Sigmoid colon (tissue), 6 donors: ENCODE measurements at regions not wholly inside any gene's neighbourhood (a gene's known extent, or its start where the extent isn't known, plus 50 kb on each side); places are given as distances from the start of the nearest gene placed in this dataset.

Experiments
- DNase-seq: peaks from one replicate; pipeline ENCODE4 v3.0.0-alpha.2; 2019
- H3K27ac ChIP-seq, 4 donors: fragments of 200-600 bp; sonication (generic); one replicate each; pipeline ENCODE4 v1.5.1; 2016 to 2019; ENCODE audit warnings: mild to moderate bottlenecking in 1 of 4
- H3K27me3 ChIP-seq, 3 donors: fragments of 200-600 bp; sonication (generic); one replicate each; pipeline ENCODE4 v1.5.1; 2019; ENCODE audit warnings: mild to moderate bottlenecking in 1 of 3
- H3K36me3 ChIP-seq, 4 donors: fragments of 200-600 bp; sonication (generic); one replicate each; pipeline ENCODE4 v1.5.1; 2016 to 2019
- H3K4me1 ChIP-seq, 4 donors: fragments of 200-600 bp; sonication (generic); one replicate each; pipeline ENCODE4 v1.5.1; 2017 to 2019
- H3K4me3 ChIP-seq, 4 donors: fragments of 200-600 bp; sonication (generic); one replicate each; pipeline ENCODE4 v1.5.1; 2017 to 2019; ENCODE audit warnings: mild to moderate bottlenecking in 2 of 4, moderate library complexity in 1 of 4
- H3K9me3 ChIP-seq, 4 donors: fragments of 200-600 bp in 3 of 4; sonication (generic) in 3 of 4; one replicate each; pipeline versions ENCODE4 v1.5.1 to v1.6.1; 2013 to 2019
- EP300 ChIP-seq, 4 donors: sonication (generic); formaldehyde crosslinking; IDR thresholded peaks; one replicate each; pipeline ENCODE4 v1.6.1; 2017; ENCODE audit warnings: antibody characterized with exemption in 4 of 4
- POLR2A ChIP-seq, 2 donors: fragments of 450-650 bp; IDR thresholded peaks; one replicate each; pipeline ENCODE4 v1.6.1; 2016; ENCODE audit warnings: antibody characterized with exemption in 2 of 2, mild to moderate bottlenecking in 2 of 2, moderate library complexity in 2 of 2
- POLR2AphosphoS5 ChIP-seq, 4 donors: sonication (generic); formaldehyde crosslinking; IDR thresholded peaks; one replicate each; pipeline ENCODE4 v1.6.1; 2017; ENCODE audit warnings: antibody characterized with exemption in 4 of 4
- WGBS, 2 donors: extraction: QIAGEN DNeasy Blood & Tissue Kit; methylation state at CpG; one replicate each; pipeline ENCODE4 v1.1.7; 2013; 5-methylcytosine and 5-hydroxymethylcytosine counted together
- intact Hi-C: fragments of 100-400 bp; cut with DNase I; formaldehyde crosslinking; loops from one replicate; pipeline ENCODE4 v1.15.1; 2023
- TF ChIP-seq, protein P1 (sequence below), 4 experiments: fragments of 450-650 bp in 3 of 4; fragments of 200-600 bp in 1 of 4; IDR thresholded peaks; one replicate each; pipeline ENCODE4 v1.5.1; 2016 to 2019; ENCODE audit warnings: antibody characterized with exemption in 4 of 4, mild to moderate bottlenecking in 3 of 4, moderate library complexity in 2 of 4
- donor health status: healthy with polysubstance abuse.
- donor health status: healthy.

DNA sequence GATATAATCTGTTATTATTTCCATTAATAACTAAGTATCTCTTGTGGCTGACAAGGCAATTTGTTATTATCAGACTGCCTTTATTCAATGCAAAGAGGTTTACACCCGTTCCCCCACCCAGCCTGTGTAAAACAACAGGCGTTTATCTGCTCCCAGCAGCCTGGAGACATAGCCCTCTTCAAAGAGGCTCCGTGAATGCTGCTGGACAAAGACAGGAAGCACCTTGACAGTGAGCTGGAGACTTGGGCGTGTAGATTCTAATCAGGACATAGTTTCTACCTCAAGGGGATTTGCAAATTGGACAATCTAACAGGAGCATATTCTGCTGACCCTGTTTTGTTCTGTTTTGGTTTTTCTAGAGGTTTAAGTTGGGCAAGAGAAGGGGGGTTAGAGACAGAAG is 733.0 kb upstream of the KIRREL3 start:
- Histone ChIP-seq H3K4me3 (no peak overlapping the region), H3K9me3 (no peaks in the 10 kb centered on the region), H3K27ac (no peak overlapping the region), H3K36me3 (no peaks in the 10 kb centered on the region), H3K4me1 (no peaks in the 10 kb centered on the region), H3K27me3 (no peaks in the 10 kb centered on the region)
- no peak for DNase-seq
- intact Hi-C loops: no loop called here
- 19 to 49% methylated on average over 4 of the region's 4 CpGs for WGBS, 2 donors
- TF ChIP-seq POLR2AphosphoS5 (IDR thresholded peaks at IDR 0.05) (peak in 1 of 4 donors; percentile 14), EP300 (IDR thresholded peaks at IDR 0.05) (no peak)
- TF ChIP-seq, protein P1, sequence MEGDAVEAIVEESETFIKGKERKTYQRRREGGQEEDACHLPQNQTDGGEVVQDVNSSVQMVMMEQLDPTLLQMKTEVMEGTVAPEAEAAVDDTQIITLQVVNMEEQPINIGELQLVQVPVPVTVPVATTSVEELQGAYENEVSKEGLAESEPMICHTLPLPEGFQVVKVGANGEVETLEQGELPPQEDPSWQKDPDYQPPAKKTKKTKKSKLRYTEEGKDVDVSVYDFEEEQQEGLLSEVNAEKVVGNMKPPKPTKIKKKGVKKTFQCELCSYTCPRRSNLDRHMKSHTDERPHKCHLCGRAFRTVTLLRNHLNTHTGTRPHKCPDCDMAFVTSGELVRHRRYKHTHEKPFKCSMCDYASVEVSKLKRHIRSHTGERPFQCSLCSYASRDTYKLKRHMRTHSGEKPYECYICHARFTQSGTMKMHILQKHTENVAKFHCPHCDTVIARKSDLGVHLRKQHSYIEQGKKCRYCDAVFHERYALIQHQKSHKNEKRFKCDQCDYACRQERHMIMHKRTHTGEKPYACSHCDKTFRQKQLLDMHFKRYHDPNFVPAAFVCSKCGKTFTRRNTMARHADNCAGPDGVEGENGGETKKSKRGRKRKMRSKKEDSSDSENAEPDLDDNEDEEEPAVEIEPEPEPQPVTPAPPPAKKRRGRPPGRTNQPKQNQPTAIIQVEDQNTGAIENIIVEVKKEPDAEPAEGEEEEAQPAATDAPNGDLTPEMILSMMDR (IDR thresholded peaks at IDR 0.05): no peak

- DNase-seq: no peak
- no peak overlapping the region for H3K4me3 ChIP-seq
- no peaks in the 10 kb centered on the region for H3K36me3 ChIP-seq
- H3K27ac ChIP-seq: no peak overlapping the region
- WGBS, 2 donors: 4 to 53% methylated on average over 1 of the region's 1 CpG
- no peaks in the 10 kb centered on the region for H3K4me1 ChIP-seq
- intact Hi-C loops: no loop called here
- no peak for TF ChIP-seq POLR2AphosphoS5 (IDR thresholded peaks at IDR 0.05)
- no peak for TF ChIP-seq POLR2A (IDR thresholded peaks at IDR 0.05)
- TF ChIP-seq, protein P1 (IDR thresholded peaks at IDR 0.05): no peak
- no peak for TF ChIP-seq EP300 (IDR thresholded peaks at IDR 0.05)
- H3K27me3 ChIP-seq: no peaks in the 10 kb centered on the region
- no peaks in the 10 kb centered on the region for H3K9me3 ChIP-seq
These were observed 725.8 kb upstream of the KIRREL3 start for GRCh38 chr11:127726367-127726766.

DNA sequence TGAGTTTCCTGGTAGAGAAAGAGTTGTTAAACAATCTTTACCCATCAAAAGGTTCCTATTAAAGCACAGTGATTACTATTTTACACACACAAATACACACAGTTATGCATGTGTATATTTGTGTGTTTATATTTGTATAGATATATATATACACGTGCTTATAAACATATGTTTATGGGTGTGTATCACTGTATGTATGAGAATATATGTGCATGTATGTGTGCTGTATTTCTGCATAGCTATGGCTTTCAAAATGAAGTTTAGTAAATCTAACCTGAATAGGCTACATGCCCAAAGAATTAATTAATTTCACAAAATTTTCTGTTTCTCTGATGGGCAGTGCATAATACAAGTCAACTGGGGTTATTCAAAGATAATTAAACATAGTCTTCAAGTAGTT is 723.1 kb upstream of the KIRREL3 start:
- Histone ChIP-seq H3K4me1 (no peaks in the 10 kb centered on the region), H3K36me3 (no peaks in the 10 kb centered on the region), H3K27ac (no peak overlapping the region), H3K27me3 (no peaks in the 10 kb centered on the region), H3K9me3 (no peaks in the 10 kb centered on the region), H3K4me3 (no peak overlapping the region)
- TF ChIP-seq, protein P1 (IDR thresholded peaks at IDR 0.05): no peak
- no peak for TF ChIP-seq POLR2AphosphoS5 (IDR thresholded peaks at IDR 0.05)
- TF ChIP-seq POLR2A (IDR thresholded peaks at IDR 0.05): no peak
- TF ChIP-seq EP300 (IDR thresholded peaks at IDR 0.05): no peak
- DNase-seq: no peak
- intact Hi-C loops: no loop called here
- 41 to 74% methylated on average over 1 of the region's 1 CpG for WGBS, 2 donors

- H3K27ac ChIP-seq: no peak overlapping the region
- no peak overlapping the region for H3K4me3 ChIP-seq
- 84 to 91% methylated on average over 2 of the region's 2 CpGs for WGBS, 2 donors
- H3K9me3 ChIP-seq: no peaks in the 10 kb centered on the region
- H3K27me3 ChIP-seq: no peaks in the 10 kb centered on the region
- intact Hi-C loops: no loop called here
- TF ChIP-seq, protein P1 (IDR thresholded peaks at IDR 0.05): no peak
- TF ChIP-seq EP300 (IDR thresholded peaks at IDR 0.05) (no peak), POLR2AphosphoS5 (IDR thresholded peaks at IDR 0.05) (no peak), POLR2A (IDR thresholded peaks at IDR 0.05) (no peak)
- H3K36me3 ChIP-seq: no peaks in the 10 kb centered on the region
- H3K4me1 ChIP-seq: no peaks in the 10 kb centered on the region
- DNase-seq: no peak
These were observed 712.7 kb upstream of the KIRREL3 start for GRCh38 chr11:127713226-127713625.

GRCh38 chr11:127711748-127712147 is 711.2 kb upstream of the KIRREL3 start:
- H3K36me3 ChIP-seq: no peaks in the 10 kb centered on the region
- no peaks in the 10 kb centered on the region for H3K9me3 ChIP-seq
- H3K4me1 ChIP-seq: no peaks in the 10 kb centered on the region
- 92 to 94% methylated on average over 6 of the region's 6 CpGs for WGBS, 2 donors
- H3K4me3 ChIP-seq: no peak overlapping the region
- TF ChIP-seq EP300 (IDR thresholded peaks at IDR 0.05) (no peak), POLR2AphosphoS5 (IDR thresholded peaks at IDR 0.05) (no peak), POLR2A (IDR thresholded peaks at IDR 0.05) (no peak)
- no peaks in the 10 kb centered on the region for H3K27me3 ChIP-seq
- intact Hi-C loops: no loop called here
- DNase-seq: no peak
- H3K27ac ChIP-seq: no peak overlapping the region
